OCI-LY7 (cell line): ENCODE measurements at regions not wholly inside any gene's neighbourhood (a gene's known extent, or its start where the extent isn't known, plus 50 kb on each side); places are given as distances from the start of the nearest gene placed in this dataset.

Experiments used
- CTCF ChIP-seq: fragments of 200-600 bp; sonication (generic); conservative IDR thresholded peaks from 2 replicates; pipeline ENCODE4 v1.5.1; 2014; ENCODE audit warnings: mild to moderate bottlenecking, antibody characterized with exemption, low read length, moderate library complexity, mixed read lengths
- EZH2phosphoT487 ChIP-seq: fragments of 200-600 bp; sonication (generic); IDR thresholded peaks from 2 replicates; pipeline ENCODE4 v1.6.1; 2018; ENCODE audit warnings: low read depth, borderline replicate concordance, mild to moderate bottlenecking, mixed run types, antibody characterized with exemption, low read length, moderate library complexity, mixed read lengths

- TF ChIP-seq CTCF, result no peak
- TF ChIP-seq EZH2phosphoT487, result no peak
Observed at GRCh38 chr18:73829146-73829545, 318.5 kb downstream of the FBXO15 start.
